DMS114 treated with DMSO at 0.1 percent for 48 hours (cell line): ENCODE measurements at regions not wholly inside any gene's neighbourhood (a gene's known extent, or its start where the extent isn't known, plus 50 kb on each side); places are given as distances from the start of the nearest gene placed in this dataset.
"Not testable (repeated sequence)": the region's sequence is repeated elsewhere in the genome, so short reads cannot be mapped to it uniquely, and the experiment has no call there.

ENCODE experiments used
- DNase-seq: peaks from one replicate; lab custom pipeline; 2025; ENCODE audit not compliant: unreplicated experiment; lab: John Stamatoyannopoulos, UW

DNA sequence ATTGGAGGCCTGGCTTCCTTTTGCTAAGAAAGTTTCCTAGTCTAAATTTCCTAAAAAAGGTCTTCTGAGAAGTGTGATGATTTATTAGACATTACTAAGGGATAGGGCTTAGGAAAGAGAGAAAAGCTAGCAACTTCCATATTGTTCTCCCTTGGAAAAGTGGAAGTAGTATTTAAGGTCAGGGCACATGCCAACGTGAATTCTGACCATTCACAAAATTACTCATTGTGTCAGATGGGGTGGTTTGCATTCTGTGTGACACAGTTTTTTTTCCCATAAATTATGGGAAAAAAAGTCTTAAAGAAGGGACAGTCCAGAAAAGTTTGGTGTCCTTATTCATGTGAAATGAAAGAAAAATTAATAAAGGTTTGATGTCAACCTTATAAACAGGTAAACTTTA, 110.0 kb upstream of the ARRDC3 start:
- DNase-seq = no peak

DNA sequence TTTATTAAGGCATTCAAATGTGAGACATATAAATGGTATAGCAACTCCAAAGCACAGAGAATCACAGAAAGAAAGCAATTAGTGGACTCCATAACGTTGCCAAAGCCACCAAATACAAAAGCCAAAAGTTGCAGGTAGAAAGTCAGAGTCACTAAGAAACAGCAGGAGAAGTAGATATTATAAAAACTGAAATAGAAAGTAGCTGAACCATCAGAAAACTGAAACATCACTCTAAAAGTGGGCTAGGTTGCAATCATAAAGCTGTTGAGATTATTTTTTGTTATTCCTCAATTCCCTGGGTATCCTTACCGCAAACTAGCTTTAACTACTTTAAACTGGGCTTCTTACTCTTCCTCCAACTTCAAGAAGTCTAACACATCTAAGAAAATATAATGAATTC, 108.1 kb upstream of the ARRDC3 start:
- DNase-seq = no peak

DNA sequence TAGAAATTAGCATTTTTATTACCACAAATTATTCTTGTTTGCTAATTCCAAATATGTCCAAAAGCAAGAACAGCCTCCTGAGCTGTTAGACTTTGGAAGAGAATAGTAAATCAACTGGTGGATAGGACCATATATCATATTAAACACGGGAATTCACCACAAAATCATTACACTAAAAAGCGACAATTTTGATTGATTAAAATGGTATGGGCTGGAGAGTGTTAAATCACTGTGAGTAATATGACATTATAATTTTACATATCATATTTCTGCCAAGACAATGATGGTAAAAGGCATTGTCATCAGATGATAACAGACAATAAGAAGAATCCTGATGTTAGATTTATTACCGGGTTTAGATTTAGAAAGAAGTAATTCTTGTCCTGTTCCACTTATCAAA, 107.2 kb upstream of the ARRDC3 start:
- no peak for DNase-seq

DNA sequence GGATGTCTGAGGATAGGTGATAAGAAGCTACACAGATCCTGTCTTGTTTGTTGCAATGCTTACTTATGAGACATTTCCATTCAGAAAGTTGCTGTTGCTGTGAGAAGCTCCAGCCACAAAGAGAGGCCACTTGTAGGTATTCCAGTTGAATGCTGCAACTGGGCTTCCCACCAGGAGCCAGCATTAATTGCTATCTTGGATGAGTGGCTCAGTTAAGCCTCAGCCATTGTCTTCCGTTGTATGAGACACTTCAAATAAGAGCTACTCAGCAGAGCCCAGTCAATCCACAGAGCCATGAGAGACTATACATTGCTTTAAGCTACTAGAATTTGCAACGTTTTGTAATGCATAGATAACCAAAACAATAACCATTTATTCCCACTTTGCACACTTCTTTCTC, 104.3 kb upstream of the ARRDC3 start:
- DNase-seq = no peak

DNA sequence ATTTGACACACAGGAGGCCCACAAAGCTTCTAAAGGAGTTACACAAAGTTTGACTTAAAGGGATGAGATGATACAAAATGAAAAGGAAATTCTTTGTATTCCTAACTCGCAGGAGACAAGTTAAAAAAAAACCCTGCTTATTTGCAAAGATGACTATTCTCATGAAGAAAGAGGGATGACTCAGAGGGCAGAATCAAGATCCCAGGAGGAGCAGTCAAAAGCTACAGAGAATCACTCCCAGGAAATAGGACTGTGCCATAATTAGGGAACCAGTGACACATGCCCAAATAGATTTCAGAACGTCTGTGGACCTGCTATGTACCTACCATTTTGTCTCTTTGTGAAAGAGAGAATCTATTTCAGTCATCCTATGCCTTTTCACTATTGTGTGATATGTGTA, 103.5 kb upstream of the ARRDC3 start:
- no peak for DNase-seq

DNA sequence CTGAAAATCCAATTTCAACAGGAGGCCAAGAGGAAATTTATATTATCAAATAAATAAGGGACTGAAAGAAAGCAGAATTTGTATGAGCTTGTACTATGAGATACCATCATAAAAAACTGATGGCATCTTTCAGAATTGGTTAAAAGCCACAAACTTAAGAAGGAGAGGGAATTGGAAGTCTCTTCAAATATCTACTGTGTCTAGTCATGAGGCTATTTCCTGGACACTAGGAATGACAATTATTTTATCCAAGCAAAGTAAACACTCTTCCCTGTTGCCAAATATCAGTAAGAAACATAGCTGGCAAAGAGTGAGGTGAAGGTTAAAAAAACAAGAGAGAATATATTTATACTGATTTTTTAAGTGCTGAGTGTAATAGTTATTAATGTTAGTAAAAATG, 101.5 kb upstream of the ARRDC3 start:
- no peak for DNase-seq

DNA sequence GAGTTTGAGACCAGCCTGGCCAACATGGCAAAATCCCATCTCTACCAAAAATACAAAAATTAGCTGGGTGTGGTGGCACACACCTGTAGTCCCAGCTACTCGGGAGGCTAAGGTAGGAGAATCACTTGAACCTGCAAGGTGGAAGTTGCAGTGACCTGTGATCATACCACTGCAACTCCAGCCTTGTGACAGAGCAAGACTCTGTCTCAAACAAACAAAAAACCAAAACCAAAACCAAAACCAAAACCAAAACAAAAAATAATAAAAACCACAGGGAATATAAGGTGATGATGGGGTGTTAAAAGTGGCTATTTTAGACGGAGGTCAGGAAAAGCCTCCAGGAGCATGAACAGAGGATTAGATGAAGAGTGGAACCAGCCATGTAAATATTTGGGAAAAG, 96.3 kb upstream of the ARRDC3 start:
- DNase-seq = not testable (repeated sequence)

DNA sequence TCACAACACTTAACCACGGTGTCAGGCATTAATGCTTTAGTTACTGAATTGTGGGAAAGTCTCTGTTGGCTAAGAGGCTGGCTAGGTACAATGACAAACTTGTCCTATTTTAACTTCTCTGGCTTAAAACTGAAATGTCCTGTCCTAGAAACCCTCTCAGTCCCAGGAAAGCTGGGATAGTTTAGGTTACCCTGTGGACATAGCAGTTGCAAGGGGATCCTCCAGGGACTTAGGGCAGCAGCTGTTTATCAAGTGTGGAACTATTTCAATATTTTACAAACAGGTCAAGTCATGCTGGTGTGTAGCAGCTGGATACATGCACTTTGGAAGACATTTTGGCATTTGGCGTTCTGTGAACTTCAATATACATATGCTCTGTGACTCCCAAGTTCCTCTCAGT, 95.0 kb upstream of the ARRDC3 start:
- no peak for DNase-seq

DNA sequence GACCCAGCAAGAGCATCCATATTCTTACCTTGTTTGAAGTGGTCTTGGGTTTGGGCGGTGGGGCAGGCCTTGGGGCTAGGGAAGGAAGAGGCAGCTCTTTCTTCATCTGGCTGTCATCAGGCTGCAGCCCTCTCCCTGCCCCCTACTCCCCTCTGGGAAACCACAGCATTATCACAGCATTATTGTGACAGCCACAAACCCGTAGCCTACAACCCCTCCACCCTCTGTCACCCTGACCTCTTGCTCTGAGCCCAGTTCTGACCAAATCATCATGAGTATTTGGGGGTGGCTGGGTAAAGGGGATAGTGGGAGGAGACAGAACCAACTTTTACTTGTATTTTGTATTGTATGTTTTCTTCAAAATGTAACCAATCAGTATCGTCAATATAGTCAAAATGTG, 94.3 kb upstream of the ARRDC3 start:
- no peak for DNase-seq

DNA sequence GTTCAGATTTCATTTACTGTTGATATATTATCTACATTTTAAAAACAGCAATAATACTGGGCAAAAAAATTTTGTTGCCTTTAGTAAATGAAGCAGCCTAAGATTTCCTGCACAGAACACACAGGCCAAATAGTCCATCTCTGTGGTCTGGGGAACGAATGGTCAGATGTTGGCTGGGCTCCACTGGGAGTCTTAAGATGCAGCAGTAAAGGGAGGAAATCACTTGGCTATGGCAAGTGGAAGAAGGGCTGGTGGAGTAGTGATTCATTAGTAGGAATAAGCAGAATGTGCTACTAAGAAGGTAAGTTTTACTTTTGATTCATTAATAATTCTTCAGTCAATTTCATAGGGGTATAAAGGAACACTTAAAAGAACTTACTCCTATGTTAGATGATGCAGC, 91.1 kb upstream of the ARRDC3 start:
- no peak for DNase-seq

DNA sequence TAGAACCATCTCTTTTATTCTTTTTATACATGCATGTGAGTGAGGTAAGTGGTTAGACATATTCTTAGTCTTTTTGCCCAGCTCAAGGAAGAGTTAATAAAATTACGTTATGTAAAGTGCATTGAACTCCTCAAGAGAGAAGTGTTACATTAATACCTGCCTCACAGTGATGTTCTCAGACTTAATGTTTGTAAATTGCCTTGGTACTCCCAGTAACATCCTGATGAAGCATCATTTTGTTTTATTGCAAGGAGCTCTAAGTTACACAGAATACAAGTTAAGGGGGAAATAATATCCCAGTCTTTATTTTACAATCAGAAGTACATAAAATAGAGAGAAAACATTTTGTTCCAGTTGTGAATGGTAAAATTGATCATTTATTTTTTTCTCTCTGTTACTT, 89.5 kb upstream of the ARRDC3 start:
- DNase-seq = no peak

DNA sequence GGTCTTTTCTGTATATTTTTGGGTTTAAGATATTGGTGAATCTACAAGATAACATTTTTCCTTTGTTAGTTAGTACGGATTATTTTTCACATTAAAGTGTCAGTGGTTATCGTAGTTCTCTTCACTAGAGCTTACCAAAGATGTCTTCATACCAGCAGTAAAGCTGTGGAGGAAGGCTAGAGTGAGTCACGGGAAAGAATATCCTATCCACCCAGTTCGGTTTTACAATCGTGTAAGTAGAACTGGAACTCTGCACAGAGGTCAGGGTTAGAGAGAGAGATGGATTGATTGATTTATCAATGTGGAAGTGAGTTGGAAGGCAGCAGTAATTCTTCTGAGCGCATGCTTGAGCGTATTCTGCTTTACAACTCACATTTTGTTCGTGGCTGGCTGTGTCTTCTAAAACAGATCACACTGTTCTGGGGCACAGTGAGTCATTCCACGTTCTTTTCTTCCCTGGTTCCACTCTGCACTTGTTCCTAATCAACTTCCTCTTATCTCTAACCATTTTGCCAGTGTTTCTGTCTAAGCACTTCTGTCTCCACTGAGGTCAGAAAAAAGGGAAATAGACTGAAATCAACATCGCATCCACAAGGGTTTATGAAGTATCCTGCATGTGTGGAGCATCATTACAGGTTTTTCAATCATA, 86.5 kb upstream of the ARRDC3 start:
- DNase-seq = no peak

DNA sequence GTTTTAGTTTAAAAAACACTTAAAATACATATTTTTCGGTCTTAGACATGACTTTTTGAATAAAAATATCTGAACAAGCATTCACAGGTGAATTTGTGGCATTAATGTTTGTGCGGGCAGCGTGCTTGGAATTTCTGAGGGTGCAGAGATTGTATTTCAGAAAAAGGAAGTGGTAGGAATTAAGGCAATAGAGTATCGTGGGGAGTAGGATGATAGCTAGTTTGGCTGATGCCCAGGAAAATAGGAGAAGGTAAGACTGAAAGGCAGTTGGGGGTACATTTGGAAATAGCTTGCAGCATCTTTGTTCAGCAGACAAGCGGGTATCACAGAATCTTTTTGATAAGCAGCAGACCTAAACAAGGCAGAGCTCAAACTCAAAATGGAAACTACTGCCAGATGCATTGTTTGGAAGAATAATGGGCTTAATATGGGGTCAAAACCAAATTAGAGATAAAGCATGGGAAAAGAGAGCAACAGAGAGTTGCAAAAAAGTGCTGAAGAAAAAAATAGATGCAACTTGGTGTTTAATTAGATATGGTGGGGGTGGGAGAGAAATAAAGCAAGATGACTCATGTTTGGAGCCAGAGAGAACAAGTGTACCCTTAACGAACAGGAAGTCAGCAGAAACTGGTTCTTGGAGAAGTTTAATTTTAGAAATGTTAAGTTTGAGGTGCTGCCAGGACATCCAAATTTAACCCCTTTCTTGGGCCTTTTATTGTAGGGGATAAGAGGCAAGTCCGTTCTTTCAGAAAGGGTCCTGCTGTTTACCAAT, 85.7 kb upstream of the ARRDC3 start:
- DNase-seq = no peak

DNA sequence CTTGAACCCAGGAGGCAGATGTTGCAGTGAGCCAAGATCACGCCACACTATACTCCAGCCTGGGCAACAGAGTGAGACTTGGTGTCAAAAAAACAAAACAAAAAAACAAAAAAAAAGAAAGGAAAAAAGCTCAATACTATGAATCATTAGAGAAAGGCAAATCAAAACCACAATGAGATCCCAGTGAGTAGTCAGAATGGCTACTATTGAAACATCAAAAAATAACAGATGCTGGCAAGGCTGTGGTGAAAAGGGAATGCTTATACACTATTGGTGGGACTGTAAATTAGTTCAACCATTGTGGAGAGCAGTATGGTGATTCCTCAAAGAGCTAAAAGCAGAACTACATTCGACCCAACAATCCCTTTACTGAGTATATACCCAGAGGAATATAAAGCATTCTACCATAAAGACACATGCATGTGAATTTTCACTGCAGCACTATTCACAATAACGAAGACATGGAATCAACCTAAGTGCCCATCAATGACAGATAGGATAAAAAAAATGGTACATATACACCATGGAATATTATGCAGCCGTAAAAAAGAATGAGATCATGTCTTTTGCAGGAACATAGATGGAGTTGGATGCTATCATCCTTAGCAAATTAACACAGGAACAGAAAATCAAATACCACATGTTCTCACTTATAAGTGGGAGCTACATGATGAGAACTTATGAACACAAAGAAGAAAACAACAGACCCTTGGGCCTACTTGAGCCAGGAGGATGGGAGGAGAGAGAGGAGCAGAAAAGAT, 81.9 kb upstream of the ARRDC3 start:
- no peak for DNase-seq

DNA sequence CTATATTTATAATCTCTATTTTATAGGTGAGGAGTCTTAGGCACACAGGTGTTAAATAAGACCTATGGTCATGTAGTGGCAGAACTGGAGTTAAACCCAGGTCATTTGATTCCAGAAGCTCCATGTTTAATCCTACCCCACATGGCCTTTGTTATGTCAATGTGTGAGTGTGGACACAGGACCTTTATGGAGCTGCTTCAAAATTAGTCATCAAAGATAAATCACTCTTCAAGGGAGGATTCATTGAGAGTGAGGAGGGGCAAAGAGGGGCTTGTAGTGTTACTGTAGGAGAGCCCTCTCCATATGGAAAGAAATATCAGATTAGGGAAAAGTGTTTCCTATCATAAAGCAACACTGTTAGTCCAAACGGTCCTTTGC, 74.6 kb upstream of the ARRDC3 start:
- no peak for DNase-seq

DNA sequence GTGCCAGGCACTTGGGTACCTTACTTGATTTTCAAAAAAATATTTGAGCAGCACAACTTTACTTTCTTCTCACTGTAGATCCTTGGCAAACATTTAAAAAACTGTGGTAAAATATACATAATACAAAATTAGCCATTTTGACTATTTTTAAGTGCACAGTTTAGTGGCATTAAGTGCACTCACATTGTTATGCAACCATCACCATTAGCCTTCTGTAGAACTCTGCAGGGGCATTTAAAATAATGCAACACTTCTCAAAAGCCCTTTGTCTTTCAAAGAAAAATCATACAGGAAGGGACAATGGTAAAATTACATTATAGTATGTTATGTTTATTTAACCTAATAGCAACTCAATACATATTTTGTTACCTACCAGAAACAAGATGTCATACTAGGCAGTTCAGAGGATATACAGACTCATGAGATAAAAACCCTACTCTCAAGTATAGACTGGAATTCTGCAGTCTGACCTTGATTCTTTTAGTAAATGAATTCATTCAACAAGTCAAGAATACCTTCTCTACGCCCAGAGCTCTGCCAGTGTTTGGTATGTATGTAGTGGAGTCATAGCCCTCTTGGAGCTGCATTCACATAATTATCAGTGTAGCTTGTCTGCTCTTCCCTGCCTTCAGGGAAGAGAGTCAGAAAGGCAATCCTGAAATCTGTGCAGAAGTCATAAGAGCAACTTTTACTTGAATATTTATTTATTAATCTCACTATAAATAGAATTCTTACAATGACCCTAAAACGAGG, 74.0 kb upstream of the ARRDC3 start:
- no peak for DNase-seq

DNA sequence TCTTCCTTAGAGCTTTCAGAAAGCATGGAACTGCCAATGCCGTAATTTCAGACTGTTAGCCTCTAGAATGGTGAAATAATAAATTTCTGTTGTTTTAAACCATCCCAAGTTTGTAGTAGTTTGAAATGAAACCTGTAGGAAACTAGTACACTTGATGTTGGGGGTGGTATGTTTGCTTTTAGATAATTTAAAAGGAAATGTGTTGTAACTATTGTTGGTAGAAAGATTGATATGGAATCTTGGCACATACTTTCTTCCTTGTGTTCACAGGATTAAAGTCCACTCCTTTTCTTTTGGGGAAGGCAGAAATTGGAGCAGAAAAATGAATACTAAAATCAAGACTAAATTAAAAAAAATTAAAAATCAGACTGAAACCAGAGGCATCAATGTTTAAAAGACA, 66.0 kb upstream of the ARRDC3 start:
- DNase-seq = no peak

DNA sequence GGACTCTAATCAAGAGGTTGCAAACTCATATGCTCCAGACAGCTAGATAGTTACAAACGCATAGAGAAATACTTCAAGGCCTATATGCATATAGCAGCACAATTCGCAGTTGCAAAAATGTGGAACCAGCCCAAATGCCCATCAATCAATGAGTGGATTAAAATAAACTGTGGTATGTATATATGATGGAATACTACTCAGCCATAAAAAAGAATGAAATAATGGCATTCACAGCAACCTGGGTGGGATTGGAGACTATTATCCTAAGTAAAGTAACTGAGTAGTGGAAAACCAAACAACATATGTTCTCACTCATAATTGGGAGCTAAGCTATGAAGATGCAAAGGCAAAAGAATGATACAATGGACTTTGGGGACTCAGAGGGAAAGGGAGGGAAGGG, 65.0 kb upstream of the ARRDC3 start:
- DNase-seq = not testable (repeated sequence)

DNA sequence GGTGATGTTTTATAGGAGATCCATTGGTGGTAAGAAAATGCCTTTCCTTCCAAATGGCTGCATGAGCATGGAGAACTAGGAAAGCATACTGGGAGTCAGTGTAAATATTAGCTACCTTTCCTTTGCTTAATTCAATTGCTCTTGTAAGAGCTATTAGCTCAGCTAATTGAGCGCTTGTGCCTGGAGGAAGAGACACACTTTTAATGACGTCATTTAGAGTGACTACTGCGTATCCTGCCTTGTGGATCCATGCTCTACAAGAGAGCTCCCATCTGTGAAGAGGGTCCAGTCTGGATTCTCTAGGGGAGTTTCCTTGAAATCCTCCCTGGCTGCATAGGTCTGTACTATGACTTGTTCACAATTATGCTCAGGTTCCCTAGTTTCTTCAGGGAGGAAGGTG, 63.8 kb upstream of the ARRDC3 start:
- DNase-seq = not testable (repeated sequence)

DNA sequence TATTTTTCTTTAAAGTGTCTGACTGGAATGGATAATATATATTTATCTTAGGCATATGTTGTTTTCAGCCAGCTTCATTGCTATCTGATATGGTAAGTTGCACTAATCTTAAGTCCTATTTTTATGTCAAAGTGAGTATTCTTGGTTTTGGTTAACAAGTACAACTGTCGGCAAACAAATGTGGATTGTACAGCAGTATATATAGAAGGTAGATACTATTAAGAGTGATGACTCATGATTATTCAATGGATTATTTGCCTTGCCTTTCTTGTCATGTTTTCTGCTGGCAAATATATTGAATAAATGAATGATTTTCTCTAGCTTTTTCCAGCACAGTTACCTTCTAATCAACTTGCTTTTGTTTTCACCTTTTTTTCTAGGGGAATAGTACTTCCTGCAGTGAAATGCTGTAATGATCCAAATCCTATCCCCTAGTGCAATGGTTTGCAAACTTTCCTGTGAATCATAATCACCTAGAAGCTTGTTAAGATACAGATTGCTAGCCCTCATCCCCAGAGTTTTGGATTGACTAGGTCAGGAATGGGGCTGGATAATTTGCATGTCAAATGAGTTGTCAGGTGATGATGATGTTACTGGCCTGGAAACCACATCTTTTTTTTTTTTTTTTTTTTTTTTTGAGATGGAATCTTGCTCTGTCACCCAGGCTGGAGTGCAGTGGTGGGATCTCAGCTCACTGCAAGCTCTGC, 60.8 kb upstream of the ARRDC3 start:
- no peak for DNase-seq

DNA sequence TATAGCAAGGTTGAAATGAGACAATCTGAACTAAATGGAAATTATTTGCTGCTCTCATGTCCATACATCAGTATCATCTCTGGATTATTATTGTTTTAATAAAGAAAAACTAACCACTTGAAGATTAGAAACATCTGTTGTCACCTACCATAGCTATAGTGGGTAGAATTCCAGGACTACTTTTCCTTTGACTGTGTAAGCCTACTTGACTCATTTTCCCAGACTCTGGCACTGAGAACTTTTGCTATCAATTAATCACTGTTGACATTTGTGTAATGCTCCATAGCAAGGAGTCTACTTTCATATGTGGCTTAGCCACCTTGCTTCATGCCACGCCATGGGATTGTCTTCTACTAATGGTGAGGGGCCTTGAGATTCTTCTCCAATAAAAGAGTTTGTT, 59.9 kb upstream of the ARRDC3 start:
- no peak for DNase-seq
